Head of caudate nucleus (tissue), 42 donors: ENCODE measurements at regions not wholly inside any gene's neighbourhood (a gene's known extent, or its start where the extent isn't known, plus 50 kb on each side); places are given as distances from the start of the nearest gene placed in this dataset.
"Not testable (repeated sequence)": the region's sequence is repeated elsewhere in the genome, so short reads cannot be mapped to it uniquely, and the experiment has no call there.

Experiments used
- DNase-seq, 42 donors: peaks; one replicate each; pipeline versions ENCODE4 v3.0.0 to v3.0.0-alpha.2; 2020 to 2021; ENCODE audit warnings: mixed read lengths in 7 of 42
- intact Hi-C: fragments of 100-400 bp; cut with DNase I; formaldehyde crosslinking; loops from one replicate; pipeline ENCODE4 v1.15.0; 2022

- intact Hi-C loops = no loop called here
- no peak for DNase-seq
Observed at GRCh38 chr4:84237008-84237407, 262.1 kb downstream of the NKX6-1 start.

- intact Hi-C loops = no loop called here
- no peak for DNase-seq
Observed at GRCh38 chr4:84235126-84235944, 263.8 kb downstream of the NKX6-1 start.

DNA sequence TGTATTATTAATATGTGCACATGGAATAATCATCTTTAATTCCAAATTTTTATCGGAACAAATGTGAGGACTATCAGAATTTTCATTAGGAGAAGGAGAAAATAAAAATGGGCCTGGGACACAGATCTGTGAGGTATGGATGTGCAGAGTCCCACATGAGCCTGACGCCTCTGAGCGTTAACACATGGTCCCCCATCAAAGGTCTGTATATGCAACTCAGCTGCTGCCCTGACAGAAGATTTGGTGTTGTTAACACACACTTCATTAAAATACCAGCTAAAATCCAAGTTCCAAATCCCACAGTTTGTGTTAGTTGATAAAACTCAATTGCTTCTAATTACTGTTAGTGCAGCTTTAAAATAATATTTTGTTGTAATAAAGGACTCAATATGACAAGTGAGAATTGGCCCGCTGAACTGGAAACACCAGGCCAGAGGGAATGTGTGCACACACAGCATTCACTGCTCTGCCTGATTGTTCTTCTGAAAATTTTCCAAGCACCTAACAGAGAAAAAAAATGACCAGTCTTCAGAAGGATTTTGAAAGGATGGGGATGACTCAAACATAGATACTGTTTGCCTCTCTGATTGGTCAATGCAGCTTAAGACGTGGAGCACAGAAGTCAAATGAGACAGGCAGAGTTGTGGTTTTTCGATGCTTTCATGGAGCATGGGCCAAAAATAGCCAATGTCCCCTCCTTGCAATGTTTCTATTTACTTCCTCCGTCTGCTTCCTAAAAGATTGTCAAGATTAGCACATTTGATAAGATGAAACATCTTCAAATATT is 266.6 kb downstream of the NKX6-1 start:
- intact Hi-C loops = no loop called here
- no peak for DNase-seq

GRCh38 chr4:84231539-84232055 is 267.5 kb downstream of the NKX6-1 start:
- DNase-seq = no peak
- intact Hi-C loops = no loop called here

DNA sequence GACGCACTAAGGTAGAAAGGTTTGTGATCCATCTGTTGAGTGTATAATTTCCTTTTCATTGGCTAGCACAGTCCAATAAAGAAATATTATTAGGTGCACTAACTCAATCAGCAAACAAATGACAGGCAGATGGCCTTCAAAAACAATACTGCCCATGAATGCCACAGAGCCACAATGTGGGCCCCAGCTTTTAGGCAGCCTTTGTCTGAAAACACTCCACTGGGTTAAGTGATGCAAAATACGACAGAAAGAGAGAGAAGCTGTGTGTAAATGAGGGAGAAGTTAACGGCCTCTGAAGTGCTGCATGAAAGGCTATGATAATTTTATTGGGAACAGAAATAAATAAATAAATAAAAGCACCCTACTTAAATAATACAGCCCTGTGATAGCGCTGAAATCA is 274.6 kb downstream of the NKX6-1 start:
- intact Hi-C loops = no loop called here
- no peak for DNase-seq

- no peak for DNase-seq
- intact Hi-C loops = no loop called here
Observed at GRCh38 chr4:84221704-84222103, 277.4 kb downstream of the NKX6-1 start.

- DNase-seq = no peak
- intact Hi-C loops = no loop called here
Observed at GRCh38 chr4:84220990-84221389, 278.1 kb downstream of the NKX6-1 start.

- DNase-seq = no peak
- intact Hi-C loops = no loop called here
Observed at GRCh38 chr4:84219656-84220055, 279.4 kb downstream of the NKX6-1 start.

DNA sequence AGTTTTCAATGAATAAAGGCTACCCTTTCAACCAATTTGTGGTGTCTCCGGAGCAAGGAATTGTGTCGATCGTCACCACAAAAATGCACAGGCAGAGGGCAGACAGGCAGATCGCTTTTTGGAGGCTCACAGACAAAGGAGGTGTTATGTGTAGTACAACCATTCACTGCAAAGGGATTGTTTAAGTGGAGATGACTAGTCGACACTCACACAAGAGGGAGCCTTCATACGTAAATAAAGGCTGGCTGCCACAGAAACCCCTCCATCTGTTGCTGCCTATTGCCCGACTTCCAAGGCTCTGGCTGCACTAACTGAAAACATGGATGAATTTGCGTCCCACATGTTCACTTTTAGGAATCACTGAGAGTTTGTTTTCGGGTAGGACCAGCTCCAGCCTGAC is 281.1 kb downstream of the NKX6-1 start:
- DNase-seq = peak in 6 of 42 donors; percentile 1 to 44 (median 10)
- intact Hi-C loops = no loop called here

- intact Hi-C loops = no loop called here
- no peak for DNase-seq
Observed at GRCh38 chr4:84215217-84215616, 283.9 kb downstream of the NKX6-1 start.

- intact Hi-C loops, DNase-seq: not testable (repeated sequence)
Observed at GRCh38 chr4:84206226-84206625, 292.9 kb downstream of the NKX6-1 start.

DNA sequence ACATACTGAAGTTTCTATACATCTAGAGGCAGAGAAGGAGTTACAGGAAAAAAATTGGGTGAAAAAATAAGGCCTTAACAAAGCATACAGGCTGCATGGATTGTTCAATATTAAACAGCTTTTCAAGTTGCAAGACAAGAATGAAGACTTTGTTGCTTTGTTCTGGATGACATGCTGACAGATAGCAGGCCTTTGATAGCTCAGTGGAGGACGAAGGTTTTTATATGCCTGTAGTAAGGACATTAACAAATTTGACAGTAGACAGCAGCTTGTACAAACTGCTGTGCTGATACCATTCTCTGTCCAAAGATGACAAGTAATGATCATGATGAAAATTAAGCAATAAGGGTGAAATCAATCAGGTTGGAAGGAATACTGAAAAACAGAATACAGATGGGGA is 309.9 kb downstream of the NKX6-1 start:
- intact Hi-C loops = no loop called here
- no peak for DNase-seq

DNA sequence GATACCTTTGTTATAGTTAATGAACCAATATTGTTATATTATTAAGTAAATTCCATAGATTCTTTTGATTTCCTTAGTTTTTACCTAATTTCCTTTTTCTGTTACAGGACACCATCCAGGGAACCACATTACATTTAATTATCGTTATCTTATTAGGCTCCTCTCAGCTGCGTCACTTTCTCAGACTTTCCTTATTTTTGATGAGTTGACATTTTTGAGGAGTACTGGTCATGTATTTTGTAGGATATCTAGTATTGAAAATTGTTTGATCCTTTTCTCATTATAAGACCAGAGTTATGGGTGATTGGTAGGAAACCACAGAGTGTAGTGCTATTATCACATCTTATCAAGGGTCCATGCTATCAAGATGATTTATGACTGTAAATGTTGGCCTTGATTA is 319.7 kb downstream of the NKX6-1 start:
- DNase-seq = no peak
- intact Hi-C loops = no loop called here

- no peak for DNase-seq
- intact Hi-C loops = no loop called here
Observed at GRCh38 chr4:84177831-84178542, 321.1 kb downstream of the NKX6-1 start.

DNA sequence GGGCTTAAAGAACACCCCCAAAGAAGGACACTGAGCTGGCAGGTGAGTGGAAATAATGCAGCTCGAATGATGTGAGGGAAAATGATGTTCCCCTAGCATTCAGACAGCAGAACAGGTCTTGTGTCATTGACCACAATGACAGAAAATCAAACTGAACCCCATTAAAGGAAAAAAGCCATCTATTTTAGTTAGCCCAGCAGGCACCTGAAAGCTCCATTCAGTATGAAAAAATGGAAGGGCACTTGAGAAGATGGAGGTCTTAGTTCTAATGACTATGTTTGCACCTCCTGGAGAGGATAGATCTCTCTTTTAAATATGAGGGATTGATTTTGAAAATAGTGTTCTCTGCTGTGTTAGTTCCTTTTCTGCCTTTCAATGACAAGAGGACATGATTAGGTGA is 323.1 kb downstream of the NKX6-1 start:
- intact Hi-C loops = no loop called here
- DNase-seq = no peak

DNA sequence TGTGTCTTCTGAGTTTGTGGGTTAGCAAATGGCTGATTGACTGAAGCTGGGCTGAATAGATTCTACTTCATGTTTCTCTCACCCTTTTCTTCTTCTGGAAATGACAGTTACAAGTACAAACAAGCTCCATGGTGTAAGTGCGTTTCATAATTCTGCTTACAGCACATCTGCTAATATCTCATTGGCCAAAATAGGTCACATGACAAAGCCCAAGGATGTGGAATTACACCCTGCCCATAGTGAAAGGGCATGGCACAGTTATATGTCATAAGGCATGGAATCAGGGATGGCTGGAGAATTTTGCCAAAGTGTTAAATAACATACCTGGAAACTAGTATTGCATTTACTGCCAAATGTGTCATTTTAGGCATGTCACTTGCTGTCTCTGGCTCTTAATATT is 327.2 kb downstream of the NKX6-1 start:
- no peak for DNase-seq
- intact Hi-C loops = no loop called here

DNA sequence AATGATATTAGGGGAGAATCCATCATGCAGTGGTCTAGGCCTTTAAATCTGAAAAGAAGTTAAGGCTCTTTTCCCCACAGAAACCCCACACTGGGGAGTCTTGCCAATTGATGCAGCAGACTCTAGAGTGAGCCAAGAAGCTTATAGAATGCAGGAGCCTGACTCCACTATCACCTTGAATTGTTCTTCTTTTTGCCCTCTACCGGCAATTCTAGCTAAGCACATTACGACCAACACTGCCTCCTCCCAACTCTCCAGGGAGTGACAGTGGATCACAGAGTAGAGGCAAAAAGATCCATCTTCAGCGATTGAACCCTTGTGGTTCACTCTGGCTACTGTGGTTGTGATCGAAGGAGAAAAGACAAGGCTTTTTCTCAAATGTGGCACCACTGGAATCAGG is 331.5 kb downstream of the NKX6-1 start:
- no peak for DNase-seq
- intact Hi-C loops = no loop called here

DNA sequence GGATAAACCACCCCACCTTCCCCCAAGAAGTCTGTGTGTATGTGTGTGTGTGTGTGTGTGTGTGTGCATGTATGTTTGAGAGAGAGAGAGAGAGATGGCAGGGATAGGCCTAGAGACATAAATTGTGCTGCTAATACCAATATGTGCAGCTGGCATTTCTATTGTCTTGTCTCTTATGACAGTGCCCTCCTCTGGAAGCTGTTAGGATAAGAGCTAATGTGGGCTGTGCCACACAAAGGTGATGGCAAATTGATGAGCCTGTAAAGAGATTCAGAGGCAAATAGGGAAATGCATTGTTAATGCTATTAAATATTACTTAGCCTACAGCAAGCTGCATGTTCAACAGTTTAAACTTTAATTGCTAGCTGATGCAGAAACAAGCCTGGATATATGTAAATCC is 332.0 kb downstream of the NKX6-1 start:
- intact Hi-C loops = no loop called here
- DNase-seq = no peak

GRCh38 chr4:84166486-84166885 is 332.6 kb downstream of the NKX6-1 start:
- DNase-seq = no peak
- intact Hi-C loops = no loop called here

DNA sequence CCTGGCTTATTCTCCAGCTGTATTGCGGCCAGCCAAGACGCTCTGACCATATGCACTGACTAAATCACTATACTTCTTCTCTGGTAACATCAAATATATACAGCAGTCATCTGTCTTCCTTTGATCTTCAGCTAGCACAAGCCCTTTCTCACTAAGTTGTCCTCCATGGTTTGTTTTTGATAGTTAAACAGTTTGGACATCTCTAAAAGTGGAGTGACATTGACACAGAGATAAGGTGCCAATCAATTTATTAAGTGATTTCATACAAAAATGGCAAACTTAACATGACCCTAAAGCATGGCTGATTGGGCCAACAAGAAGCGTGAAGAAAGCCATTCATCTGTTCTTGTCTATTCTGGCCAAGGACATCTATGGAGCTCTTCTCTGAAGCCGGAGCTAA is 334.9 kb downstream of the NKX6-1 start:
- intact Hi-C loops = no loop called here
- no peak for DNase-seq
